K562 (cell line): ENCODE measurements at regions not wholly inside any gene's neighbourhood (a gene's known extent, or its start where the extent isn't known, plus 50 kb on each side); places are given as distances from the start of the nearest gene placed in this dataset.

Source experiments
- ATAC-seq: fragments of 200-7000 bp; cut with Tn5 transposase; 3 replicates; pipeline ENCODE4 v1.9.1; 2020; ENCODE audit warnings: moderate library complexity
- BruUV-seq: library from RNA; stranded (reverse); fragments of 400-500 nt; replicated peaks from 2 replicates; lab custom pipeline; 2021; lab: Mats Ljungman, UMichigan
- CTCF ChIA-PET: fragments of 300-600 bp; formaldehyde crosslinking; extraction: SDS; loops from one replicate; lab custom pipeline; 2021; ENCODE audit warnings: low intra/inter-chr PET ratio; lab: Yijun Ruan, JAX
- POLR2A ChIA-PET: fragments of 300-600, 350-650 bp; sonication (Branson Sonifier 250); formaldehyde crosslinking; extraction: SDS; loops from one replicate; lab custom pipeline; 2021; ENCODE audit warnings: antibody characterized with exemption, inconsistent platforms; lab: Yijun Ruan, JAX
- DNase-seq, 4 experiments: peaks; one replicate each; pipeline versions ENCODE4 v3.0.0 to v3.0.0-alpha.2; 2011 to 2018; ENCODE audit warnings: low spot score in 3 of 4, mixed read lengths in 3 of 4; ENCODE audit errors: extremely low read depth in 1 of 4
- FAIRE-seq: peaks from 2 replicates; lab custom pipeline; 2011; peaks lifted over from hg19 to GRCh38; lab: Jason Lieb, UNC
- H2AFZ ChIP-seq: 2 replicates; pipeline ENCODE4 v1.6.0; 2011; ENCODE audit warnings: low read depth, low read length, control low read depth, inconsistent platforms
- H3K27ac ChIP-seq: fragments of 200-600 bp; 3 replicates; pipeline ENCODE4 v1.8.0; 2011; ENCODE audit warnings: low read depth, mild to moderate bottlenecking, control low read depth, inconsistent platforms, low read length, moderate library complexity, mixed read lengths; ENCODE audit errors: extremely low read depth
- H3K27me3 ChIP-seq, 2 experiments: fragments of 300-600 bp in 1 of 2; 2 replicates in 1 of 2; 3 replicates in 1 of 2; pipeline versions ENCODE4 v1.6.0 to v1.8.0; 2011; ENCODE audit warnings: inconsistent platforms in 2 of 2, low read length in 2 of 2, mild to moderate bottlenecking in 1 of 2, mixed read lengths in 1 of 2, moderate library complexity in 1 of 2; ENCODE audit not compliant: control insufficient read depth in 2 of 2, insufficient read depth in 2 of 2
- H3K36me3 ChIP-seq: fragments of 300-600 bp; 3 replicates; pipeline ENCODE4 v1.8.0; 2011; ENCODE audit warnings: mild to moderate bottlenecking, low read length, inconsistent platforms; ENCODE audit not compliant: control insufficient read depth, insufficient read depth
- H3K4me1 ChIP-seq, 2 experiments: fragments of 200-600 bp in 1 of 2; replicated peaks in 1 of 2; 2 replicates in 1 of 2; 3 replicates in 1 of 2; pipeline versions ENCODE4 v1.5.1 to v1.8.0; 2011; ENCODE audit warnings: inconsistent platforms in 2 of 2, low read length in 2 of 2, mild to moderate bottlenecking in 1 of 2, mixed read lengths in 1 of 2, moderate library complexity in 1 of 2; ENCODE audit not compliant: control insufficient read depth in 2 of 2, insufficient read depth in 2 of 2
- H3K4me2 ChIP-seq: 2 replicates; pipeline ENCODE4 v1.6.1; 2011; ENCODE audit warnings: low read length, control low read depth, inconsistent platforms, mixed read lengths; ENCODE audit not compliant: insufficient read depth
- H3K4me3 ChIP-seq: fragments of 200-600 bp; sonication (generic), shearing (Covaris generic); 2 replicates; pipeline ENCODE4 v1.5.1; 2016; ENCODE audit warnings: control low read depth, inconsistent platforms
- H3K79me2 ChIP-seq: fragments of 200-600 bp; 3 replicates; pipeline ENCODE4 v1.8.0; 2011; ENCODE audit warnings: low read length, inconsistent platforms; ENCODE audit not compliant: control insufficient read depth, insufficient read depth
- H3K9ac ChIP-seq, 2 experiments: 2 replicates each; pipeline versions ENCODE4 v1.6.0 to v1.6.1; 2011; ENCODE audit warnings: low read depth in 2 of 2, low read length in 2 of 2, control low read depth in 1 of 2, inconsistent platforms in 1 of 2, mild to moderate bottlenecking in 1 of 2, mixed read lengths in 1 of 2; ENCODE audit not compliant: insufficient read depth in 1 of 2
- H3K9me1 ChIP-seq: one replicate; pipeline ENCODE4 v1.6.0; 2011; ENCODE audit warnings: inconsistent platforms, mild to moderate bottlenecking, low read length, moderate library complexity; ENCODE audit not compliant: control insufficient read depth, insufficient read depth
- H3K9me3 ChIP-seq: replicated peaks from 2 replicates; pipeline ENCODE4 v1.5.1; 2011; ENCODE audit warnings: low read depth, low read length, inconsistent platforms; ENCODE audit not compliant: control insufficient read depth, insufficient read depth
- H4K20me1 ChIP-seq: replicated peaks from 2 replicates; pipeline ENCODE4 v1.6.1; 2011; ENCODE audit warnings: low read length, inconsistent platforms, mixed read lengths; ENCODE audit not compliant: control insufficient read depth, insufficient read depth
- AFF1 ChIP-seq, 2 experiments: fragments of 450-650 bp; IDR thresholded peaks; 2 replicates each; pipeline ENCODE4 v1.6.1; 2018; ENCODE audit warnings: mild to moderate bottlenecking in 2 of 2, low read depth in 1 of 2; ENCODE audit not compliant: partially characterized antibody in 2 of 2
- CTCFL ChIP-seq: IDR thresholded peaks from 2 replicates; pipeline ENCODE4 v1.6.1; 2011; ENCODE audit warnings: borderline replicate concordance, low read depth, mild to moderate bottlenecking, moderate library complexity, low read length; ENCODE audit not compliant: insufficient read depth, poor library complexity, severe bottlenecking
- FIP1L1 ChIP-seq: fragments of 200-400 bp; formaldehyde crosslinking; IDR thresholded peaks from 2 replicates; pipeline ENCODE4 v1.6.1; 2018; ENCODE audit warnings: mild to moderate bottlenecking, low read depth, low read length; ENCODE audit not compliant: poor library complexity, severe bottlenecking
- FOXM1 ChIP-seq, 2 experiments: fragments of 450-650 bp in 1 of 2; sonication (generic) in 1 of 2; formaldehyde crosslinking in 1 of 2; IDR thresholded peaks; 2 replicates each; pipeline versions ENCODE4 v1.6.1 to v1.9.0; 2017 to 2022; ENCODE audit warnings: low read depth in 2 of 2, mild to moderate bottlenecking in 2 of 2, missing genetic modification reagents in 1 of 2, moderate library complexity in 1 of 2
- GABPB1 ChIP-seq: sonication (generic); formaldehyde crosslinking; IDR thresholded peaks from 2 replicates; pipeline ENCODE4 v1.8.0; 2022; ENCODE audit warnings: mild to moderate bottlenecking, missing genetic modification reagents
- HDAC1 ChIP-seq, 2 experiments: fragments of 450-650 bp; IDR thresholded peaks; 2 replicates each; pipeline ENCODE4 v1.6.1; 2016 to 2017; ENCODE audit warnings: inconsistent platforms in 1 of 2, mild to moderate bottlenecking in 1 of 2, moderate library complexity in 1 of 2
- NBN ChIP-seq: fragments of 450-650 bp; IDR thresholded peaks from 2 replicates; pipeline ENCODE4 v1.6.1; 2016; ENCODE audit warnings: low read depth, mild to moderate bottlenecking
- RBM39 ChIP-seq: fragments of 200-400 bp; formaldehyde crosslinking; optimal IDR thresholded peaks from 2 replicates; pipeline ENCODE3; 2018; ENCODE audit warnings: low read depth, low read length
- RNF219 ChIP-seq: fragments of 250-450 bp; sonication (Bioruptor Pico); IDR thresholded peaks from 2 replicates; pipeline ENCODE4 v1.5.0; 2022; ENCODE audit warnings: mild to moderate bottlenecking
- ZBTB34 ChIP-seq: fragments of 250-450 bp; sonication (Bioruptor Pico); IDR thresholded peaks from 2 replicates; pipeline ENCODE4 v1.8.0; 2021; ENCODE audit warnings: mild to moderate bottlenecking, moderate library complexity
- WGBS: fragments of 100-300 bp; shearing (Covaris generic); methylation state at CpG from one replicate; pipeline ENCODE4 v1.1.6; 2016; ENCODE audit warnings: low coverage, mixed read lengths; ENCODE audit not compliant: insufficient coverage; ENCODE audit errors: missing lambda C conversion rate; 5-methylcytosine and 5-hydroxymethylcytosine counted together
- in situ Hi-C: fragments of 300-500 bp; cut with MboI; formaldehyde crosslinking; loops from 4 replicates; pipeline ENCODE4 v1.15.0; 2018; ENCODE audit warnings: inconsistent platforms, mixed read lengths
- intact Hi-C: fragments of 100-400 bp; cut with micrococcal nuclease; formaldehyde crosslinking; loops from 2 replicates; pipeline ENCODE4 v1.14.2; 2022

- Histone ChIP-seq H3K27me3 (peaks cover 5 to 10% of the 10 kb centered on the region in 2 experiments), H3K36me3 (no peaks in the 10 kb centered on the region), H3K9ac (no peak overlapping the region), H3K4me3 (no peak overlapping the region), H3K4me1 (no peaks in the 10 kb centered on the region), H2AFZ (no peak overlapping the region), H4K20me1 (no peaks in the 10 kb centered on the region), H3K4me2 (no peak overlapping the region), H3K9me3 (no peaks in the 10 kb centered on the region), H3K79me2 (no peaks in the 10 kb centered on the region), H3K9me1 (no peaks in the 10 kb centered on the region), H3K27ac (no peak overlapping the region)
- 0% methylated on average over 5 of the region's 5 CpGs for WGBS
- FAIRE-seq: no peak
- in situ Hi-C loops: no loop called here
- intact Hi-C loops: no loop called here
- BruUV-seq: no TSS peak
- ChIA-PET POLR2A (no interaction called here), CTCF (no interaction called here)
- ATAC-seq: no peak
- no peak for DNase-seq
- TF ChIP-seq CTCFL: no peak
- TF ChIP-seq HDAC1 (IDR thresholded peaks at IDR 0.05): no peak
- no peak for TF ChIP-seq FIP1L1
- TF ChIP-seq AFF1 (IDR thresholded peaks at IDR 0.05; ENCODE audit: low read depth in 1 of 2, partially characterized antibody in 2 of 2): no peak
- no peak for TF ChIP-seq GABPB1
- TF ChIP-seq RNF219 (CRISPR knock-in tag): no peak
- TF ChIP-seq ZBTB34 (CRISPR knock-in tag): no peak
- TF ChIP-seq NBN: no peak
- TF ChIP-seq FOXM1 (IDR thresholded peaks at IDR 0.05; ENCODE audit: low read depth): no peak
- no peak for TF ChIP-seq FOXM1 (CRISPR knock-in tag; IDR thresholded peaks at IDR 0.05; ENCODE audit: low read depth)
- TF ChIP-seq RBM39: no peak
Observed at GRCh38 chr13:24083141-24083540, 77.4 kb upstream of the SPATA13 start.
